ENCODE measurements at regions not wholly inside any gene's neighbourhood (a gene's known extent, or its start where the extent isn't known, plus 50 kb on each side); places are given as distances from the start of the nearest gene placed in this dataset.

DNA sequence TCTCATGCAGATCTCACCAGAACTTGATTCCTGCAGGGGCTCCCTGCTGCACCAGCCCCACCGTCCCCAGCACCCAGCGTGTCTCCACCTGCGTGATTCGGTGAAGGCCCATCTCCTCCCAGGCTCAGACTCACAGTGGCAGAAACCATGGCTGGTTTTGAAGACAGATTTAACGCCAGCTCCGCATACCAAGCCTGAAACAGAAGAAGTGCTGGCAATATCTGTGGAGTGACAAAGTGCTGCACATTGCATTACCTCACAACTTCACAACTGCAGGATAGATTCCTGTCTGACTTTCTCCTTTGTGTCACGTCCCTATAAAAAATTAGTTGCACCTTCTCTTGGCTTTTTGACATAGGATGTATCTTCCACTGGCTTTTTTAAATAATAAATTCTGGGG lies 120.7 kb downstream of the TTLL2 start:
- Histone ChIP-seq H3K4me1 (ENCODE audit: low read depth) (peaks cover 12% of the 10 kb centered on the region), H3K9me3 (ENCODE audit: low read depth) (no peaks in the 10 kb centered on the region), H3K4me3 (no peak overlapping the region), H3K27me3 (no peaks in the 10 kb centered on the region), H3K27ac (no peak overlapping the region), H3K36me3 (no peaks in the 10 kb centered on the region)
- DNase-seq (ENCODE audit: low read depth in 1 of 2, low spot score in 1 of 2): no peak
- TF ChIP-seq, protein P1, sequence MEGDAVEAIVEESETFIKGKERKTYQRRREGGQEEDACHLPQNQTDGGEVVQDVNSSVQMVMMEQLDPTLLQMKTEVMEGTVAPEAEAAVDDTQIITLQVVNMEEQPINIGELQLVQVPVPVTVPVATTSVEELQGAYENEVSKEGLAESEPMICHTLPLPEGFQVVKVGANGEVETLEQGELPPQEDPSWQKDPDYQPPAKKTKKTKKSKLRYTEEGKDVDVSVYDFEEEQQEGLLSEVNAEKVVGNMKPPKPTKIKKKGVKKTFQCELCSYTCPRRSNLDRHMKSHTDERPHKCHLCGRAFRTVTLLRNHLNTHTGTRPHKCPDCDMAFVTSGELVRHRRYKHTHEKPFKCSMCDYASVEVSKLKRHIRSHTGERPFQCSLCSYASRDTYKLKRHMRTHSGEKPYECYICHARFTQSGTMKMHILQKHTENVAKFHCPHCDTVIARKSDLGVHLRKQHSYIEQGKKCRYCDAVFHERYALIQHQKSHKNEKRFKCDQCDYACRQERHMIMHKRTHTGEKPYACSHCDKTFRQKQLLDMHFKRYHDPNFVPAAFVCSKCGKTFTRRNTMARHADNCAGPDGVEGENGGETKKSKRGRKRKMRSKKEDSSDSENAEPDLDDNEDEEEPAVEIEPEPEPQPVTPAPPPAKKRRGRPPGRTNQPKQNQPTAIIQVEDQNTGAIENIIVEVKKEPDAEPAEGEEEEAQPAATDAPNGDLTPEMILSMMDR (IDR thresholded peaks at IDR 0.05; ENCODE audit: low read depth, low read length): no peak

DNA sequence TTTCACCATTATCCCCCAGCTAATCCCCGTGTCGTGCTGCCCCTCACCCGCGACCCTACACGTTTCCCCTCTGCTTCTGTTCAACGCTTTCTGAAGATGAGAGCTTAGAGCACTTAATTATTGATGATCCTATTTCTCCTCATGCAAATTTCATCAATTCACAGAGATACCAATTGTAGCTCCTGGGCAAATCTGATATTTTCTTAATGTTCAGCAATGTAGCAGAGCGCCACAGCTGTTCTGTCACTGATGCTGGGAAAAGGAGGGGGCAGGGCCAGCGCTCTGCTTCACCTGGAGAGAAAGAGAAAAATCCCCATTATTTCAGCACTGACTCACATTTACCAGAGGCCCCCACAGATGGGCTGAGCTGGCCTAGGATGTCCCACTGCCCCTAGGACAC lies 121.2 kb downstream of the TTLL2 start:
- TF ChIP-seq, protein P1 (IDR thresholded peaks at IDR 0.05; ENCODE audit: low read depth, low read length): no peak
- Histone ChIP-seq H3K36me3 (no peaks in the 10 kb centered on the region), H3K9me3 (ENCODE audit: low read depth) (no peaks in the 10 kb centered on the region), H3K4me3 (no peak overlapping the region), H3K27ac (no peak overlapping the region), H3K4me1 (ENCODE audit: low read depth) (peaks cover 12% of the 10 kb centered on the region), H3K27me3 (no peaks in the 10 kb centered on the region)
- DNase-seq (ENCODE audit: low read depth in 1 of 2, low spot score in 1 of 2): no peak

DNA sequence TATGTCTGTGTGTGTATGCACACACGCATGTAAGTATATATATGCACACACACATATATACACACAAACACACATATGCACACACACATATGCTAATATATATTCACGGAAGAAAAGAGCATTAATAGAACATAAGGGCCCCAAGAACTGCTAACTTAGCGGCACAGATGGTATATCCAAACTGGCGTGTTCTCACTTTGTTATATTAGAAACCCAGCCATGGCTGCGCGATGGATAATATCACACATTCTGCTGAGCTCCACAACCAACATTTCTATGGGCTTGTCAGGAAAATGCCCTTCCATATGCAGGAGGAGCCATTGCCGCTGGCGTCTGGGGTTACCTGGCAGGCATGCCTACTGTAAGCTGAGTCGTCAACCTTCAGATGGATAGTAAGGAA lies 122.1 kb downstream of the TTLL2 start:
- Histone ChIP-seq H3K4me3 (no peak overlapping the region), H3K27ac (no peak overlapping the region), H3K9me3 (ENCODE audit: low read depth) (no peaks in the 10 kb centered on the region), H3K4me1 (ENCODE audit: low read depth) (peaks cover 6% of the 10 kb centered on the region), H3K36me3 (no peaks in the 10 kb centered on the region), H3K27me3 (no peaks in the 10 kb centered on the region)
- TF ChIP-seq, protein P1 (IDR thresholded peaks at IDR 0.05; ENCODE audit: low read depth, low read length): no peak
- DNase-seq (ENCODE audit: low read depth in 1 of 2, low spot score in 1 of 2): no peak

DNA sequence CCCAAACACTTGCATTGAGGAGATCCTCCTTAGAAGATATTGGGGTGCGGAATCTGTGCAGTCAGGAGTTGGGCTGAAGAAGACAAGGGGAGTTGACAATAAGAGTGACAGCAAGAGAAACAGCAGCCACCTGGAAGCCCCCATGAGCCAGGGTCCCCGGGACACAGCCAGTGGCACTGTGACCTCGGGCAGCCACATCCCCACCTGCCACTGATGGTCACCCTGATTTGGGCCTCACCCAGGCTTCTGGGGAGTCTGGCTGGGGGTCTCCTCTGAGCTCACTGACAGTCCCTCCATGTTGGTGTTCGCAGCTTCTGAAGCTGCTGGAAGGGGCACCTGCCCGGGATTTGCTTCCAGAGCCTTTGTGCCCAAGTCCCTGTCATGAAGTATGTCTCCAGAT lies 123.5 kb downstream of the TTLL2 start:
- no peak for DNase-seq (ENCODE audit: low read depth in 1 of 2, low spot score in 1 of 2)
- Histone ChIP-seq H3K36me3 (no peaks in the 10 kb centered on the region), H3K4me1 (ENCODE audit: low read depth) (no peaks in the 10 kb centered on the region), H3K27ac (no peak overlapping the region), H3K4me3 (no peak overlapping the region), H3K9me3 (ENCODE audit: low read depth) (no peaks in the 10 kb centered on the region), H3K27me3 (no peaks in the 10 kb centered on the region)
- TF ChIP-seq, protein P1 (IDR thresholded peaks at IDR 0.05; ENCODE audit: low read depth, low read length): no peak

DNA sequence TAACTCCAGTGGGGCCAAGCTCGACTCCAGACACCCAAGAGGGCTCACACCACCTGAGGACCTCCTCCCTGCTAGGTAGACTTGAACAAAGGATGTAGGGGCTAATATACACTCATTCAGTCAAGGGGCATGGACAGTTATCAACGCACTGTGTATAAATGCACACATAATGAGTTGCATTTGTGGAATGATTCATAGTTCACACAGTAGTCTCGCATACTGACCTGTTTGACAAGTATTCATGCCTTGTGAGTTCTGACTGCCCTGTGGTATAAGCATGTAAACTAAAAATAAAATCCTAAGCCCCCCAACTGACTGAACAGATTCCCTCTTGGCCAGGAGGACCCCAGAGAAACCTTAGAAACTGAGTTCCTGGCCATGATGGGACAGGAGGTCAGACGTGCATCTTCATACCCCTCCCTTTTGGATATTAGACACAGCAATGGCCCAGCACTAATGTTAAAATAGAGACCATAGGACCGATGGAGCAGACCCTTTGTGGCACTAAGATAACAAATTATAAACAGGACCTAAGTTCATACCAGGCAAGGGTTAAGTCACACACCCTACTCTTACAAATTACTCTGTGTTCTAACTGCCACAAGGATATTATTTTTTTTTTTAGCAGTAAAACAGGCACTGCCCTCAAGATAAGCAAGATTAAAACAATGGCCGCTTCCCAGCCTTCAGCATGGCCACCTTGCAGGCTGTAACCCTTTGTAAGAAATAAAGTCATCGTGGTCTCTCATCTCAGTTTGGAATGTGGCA lies 124.4 kb downstream of the TTLL2 start:
- no peak overlapping the region for H3K4me3 ChIP-seq
- H3K9me3 ChIP-seq (ENCODE audit: low read depth): no peaks in the 10 kb centered on the region
- no peak overlapping the region for H3K27ac ChIP-seq
- H3K36me3 ChIP-seq: no peaks in the 10 kb centered on the region
- no peaks in the 10 kb centered on the region for H3K27me3 ChIP-seq
- no peak for DNase-seq (ENCODE audit: low read depth in 1 of 2, low spot score in 1 of 2)
- TF ChIP-seq, protein P1 (IDR thresholded peaks at IDR 0.05; ENCODE audit: low read depth, low read length): no peak
- no peaks in the 10 kb centered on the region for H3K4me1 ChIP-seq (ENCODE audit: low read depth)

Measured in cardiac muscle cell (in vitro differentiated cells and primary cell).